GM21723 (cell line): ENCODE measurements at regions not wholly inside any gene's neighbourhood (a gene's known extent, or its start where the extent isn't known, plus 50 kb on each side); places are given as distances from the start of the nearest gene placed in this dataset.
"Not testable (repeated sequence)": the region's sequence is repeated elsewhere in the genome, so short reads cannot be mapped to it uniquely, and the experiment has no call there.

Experiments used
- ATAC-seq: cut with Tn5 transposase; IDR thresholded peaks from one replicate; pipeline ENCODE4 v1.9.1; 2021; ENCODE audit warnings: mild to moderate bottlenecking, moderate library complexity; ENCODE audit not compliant: unreplicated experiment

DNA sequence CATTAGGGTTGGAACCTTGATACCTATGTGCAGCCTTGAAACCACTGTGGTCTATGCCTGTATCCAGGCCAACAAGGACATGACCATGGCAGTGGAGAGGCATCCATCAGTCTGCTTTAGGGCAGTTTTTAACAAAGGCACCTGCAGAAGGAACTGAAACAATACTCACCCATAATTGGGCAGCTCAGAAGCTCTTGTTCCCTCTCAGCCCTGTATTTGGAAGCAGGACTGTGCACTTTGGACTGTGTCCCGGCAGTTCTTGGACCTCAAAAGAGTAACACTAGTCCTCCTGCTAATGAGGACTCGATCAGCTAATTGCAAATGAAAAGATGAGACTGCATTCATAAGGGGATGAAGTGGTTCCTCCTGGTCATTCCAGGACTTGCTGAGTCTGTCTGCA is 500.2 kb upstream of the TNP1 start:
- no peak for ATAC-seq

DNA sequence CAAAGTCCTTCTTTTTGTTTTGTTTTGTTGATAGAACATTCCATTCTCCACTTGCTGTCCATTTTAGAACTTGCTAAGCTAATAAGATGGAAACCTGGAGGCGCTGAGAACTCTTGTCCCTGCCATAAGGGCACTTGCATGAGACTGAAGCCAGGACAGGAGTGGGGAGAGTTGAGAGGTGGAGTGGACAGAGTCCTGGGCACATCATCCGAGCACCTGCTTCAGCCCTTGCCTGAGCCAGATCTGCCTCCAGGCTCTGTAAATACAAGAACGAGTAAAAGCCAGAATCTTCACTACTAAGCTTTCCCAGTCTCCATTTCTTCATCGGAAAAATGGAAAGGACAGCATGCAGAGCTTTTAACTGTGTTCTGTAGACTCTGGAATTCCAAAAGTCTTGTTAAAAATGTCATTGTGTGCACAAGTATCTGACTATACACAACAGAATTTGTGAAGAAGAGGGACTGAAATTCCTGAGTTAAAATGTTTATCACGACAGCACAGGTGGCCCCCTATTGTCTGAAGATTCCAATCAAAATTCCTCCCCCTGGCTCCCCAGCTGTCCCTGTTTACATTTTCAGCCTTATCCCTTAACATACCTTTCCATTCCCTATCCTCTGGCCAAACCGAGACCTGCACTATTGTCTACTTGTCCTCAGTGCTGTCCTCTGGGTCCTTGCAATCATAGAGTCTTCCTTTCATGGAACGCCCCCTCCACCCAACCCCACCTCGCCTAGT is 498.2 kb upstream of the TNP1 start:
- ATAC-seq = no peak

DNA sequence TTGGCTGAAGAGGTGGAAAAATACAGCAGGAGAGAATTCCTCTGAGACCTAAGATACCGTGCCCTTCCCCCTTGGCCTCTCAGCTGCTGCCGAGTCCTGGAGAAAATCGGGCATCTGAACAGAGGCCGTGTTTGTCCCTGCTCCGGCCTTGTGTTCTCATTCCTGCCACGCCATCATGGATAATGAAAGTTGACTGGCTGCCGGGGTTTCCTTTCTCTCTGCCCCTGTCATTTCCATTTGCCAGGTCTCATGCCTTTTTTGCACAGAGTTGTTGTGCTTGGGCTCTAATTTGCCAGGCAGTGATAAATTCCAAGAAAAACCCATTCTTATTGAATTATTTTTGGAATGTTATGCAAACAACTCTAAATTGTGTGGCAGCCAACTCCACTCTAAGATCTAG is 496.9 kb upstream of the TNP1 start:
- ATAC-seq = no peak

DNA sequence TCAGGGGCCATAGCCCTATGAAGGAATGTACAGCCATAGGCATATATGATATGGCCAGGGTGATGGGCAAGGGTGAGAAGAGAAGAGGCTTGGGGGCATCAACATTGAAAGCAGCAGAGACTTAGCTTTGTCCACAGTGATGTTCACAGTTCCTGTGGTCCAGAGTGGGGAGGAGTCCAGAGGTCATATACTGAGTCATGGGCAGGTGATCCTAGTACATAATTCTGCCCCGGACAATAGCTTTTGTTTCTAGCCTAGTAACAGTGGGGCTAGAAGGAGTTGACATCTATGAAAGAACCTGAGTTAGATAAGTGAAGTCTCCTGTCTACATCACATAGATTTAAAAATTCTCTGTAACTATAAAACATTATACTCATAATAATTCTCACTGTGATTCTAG is 496.3 kb upstream of the TNP1 start:
- no peak for ATAC-seq

DNA sequence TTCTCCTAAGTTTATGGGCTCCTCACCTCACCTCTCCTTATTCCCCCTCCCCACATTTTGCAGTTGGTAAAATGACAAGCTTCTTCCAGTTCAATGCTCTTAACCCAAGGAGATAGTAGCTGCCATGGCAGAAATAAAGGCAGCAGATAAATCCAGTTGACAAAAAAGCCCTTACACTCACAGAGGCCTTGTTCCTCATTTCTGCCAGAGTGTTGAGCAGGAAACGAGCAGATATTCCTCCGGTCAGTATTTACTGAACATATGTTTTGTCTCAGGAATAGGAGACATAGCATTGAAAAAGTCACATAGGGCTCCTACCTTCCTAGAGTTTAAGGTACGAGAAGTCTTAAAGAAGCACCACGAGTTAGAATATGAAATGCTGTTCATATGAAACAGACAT is 493.7 kb upstream of the TNP1 start:
- ATAC-seq = no peak

DNA sequence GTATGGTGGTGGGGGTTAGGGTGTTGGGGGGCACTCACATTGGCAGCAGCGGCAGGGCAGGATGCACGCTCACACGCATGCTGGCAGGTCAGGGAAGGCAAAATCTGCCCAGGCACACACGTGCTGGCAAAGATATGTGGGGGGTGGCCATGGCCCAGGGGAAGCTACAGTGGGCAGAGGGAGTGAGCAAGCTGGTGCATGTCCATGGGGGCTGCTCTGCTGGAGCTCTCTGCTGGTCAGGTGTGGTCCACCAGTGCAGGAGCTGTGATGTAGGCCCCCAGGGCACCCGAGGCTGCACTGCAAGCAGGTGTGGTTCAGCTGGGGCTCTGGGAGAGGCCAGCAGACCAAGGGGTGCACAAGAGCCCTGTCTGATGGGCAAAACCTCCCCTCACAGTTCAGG is 491.5 kb upstream of the TNP1 start:
- no peak for ATAC-seq

DNA sequence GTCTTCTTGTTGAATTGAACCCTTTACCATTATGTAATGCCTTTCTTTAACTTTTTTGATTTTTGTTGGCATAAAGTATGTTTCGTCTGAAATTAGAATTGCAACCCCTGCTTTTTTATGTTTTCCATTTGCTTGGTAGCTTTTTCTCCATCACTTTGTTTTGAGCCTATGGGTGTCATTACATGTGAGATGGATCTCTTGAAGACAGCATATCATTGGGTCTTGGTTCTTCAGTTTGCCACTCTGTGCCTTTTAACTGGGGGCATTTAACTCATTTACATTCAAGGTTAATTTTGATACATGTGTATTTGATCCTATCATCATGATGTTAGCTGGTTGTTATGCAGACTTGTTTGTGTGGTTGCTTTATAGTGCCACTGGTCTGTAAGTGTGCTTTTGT is 489.4 kb upstream of the TNP1 start:
- no peak for ATAC-seq

DNA sequence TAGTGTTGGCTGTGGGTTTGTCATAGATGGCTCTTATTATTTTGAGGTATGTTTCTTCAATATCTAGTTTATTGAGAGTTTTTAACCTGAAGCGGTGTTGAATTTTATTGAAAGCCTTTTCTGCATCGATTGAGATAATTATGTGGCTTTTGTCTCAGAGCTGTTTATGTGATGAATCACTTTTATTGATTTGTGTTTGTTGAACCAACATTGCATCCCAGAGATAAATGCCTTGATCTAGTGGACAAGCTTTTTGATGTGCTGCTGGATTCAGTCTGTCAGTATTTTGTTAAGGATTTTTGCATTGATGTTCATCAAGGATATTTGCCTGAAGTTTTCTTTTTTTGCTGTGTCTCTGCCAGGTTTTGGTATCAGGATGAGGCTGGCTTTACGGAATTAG is 487.8 kb upstream of the TNP1 start:
- ATAC-seq = not testable (repeated sequence)

DNA sequence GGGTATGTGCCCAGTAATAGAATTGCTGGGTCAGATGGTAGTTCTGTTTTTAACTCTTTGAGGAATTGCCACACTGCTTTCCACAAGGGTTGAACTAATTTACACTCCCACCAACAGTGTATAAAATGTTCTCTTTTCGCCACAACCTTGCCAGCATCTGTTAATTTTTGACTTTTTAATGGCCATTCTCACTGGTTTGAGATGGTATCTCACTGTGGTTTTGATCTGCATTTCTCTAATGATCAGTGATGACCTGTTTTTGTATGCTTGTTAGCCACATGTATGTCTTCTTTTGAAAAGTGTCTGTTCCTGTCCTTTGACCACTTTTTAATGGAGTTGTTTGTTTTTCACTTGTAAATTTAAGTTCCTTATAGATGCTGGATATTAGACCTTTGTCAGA is 486.2 kb upstream of the TNP1 start:
- ATAC-seq = not testable (repeated sequence)

DNA sequence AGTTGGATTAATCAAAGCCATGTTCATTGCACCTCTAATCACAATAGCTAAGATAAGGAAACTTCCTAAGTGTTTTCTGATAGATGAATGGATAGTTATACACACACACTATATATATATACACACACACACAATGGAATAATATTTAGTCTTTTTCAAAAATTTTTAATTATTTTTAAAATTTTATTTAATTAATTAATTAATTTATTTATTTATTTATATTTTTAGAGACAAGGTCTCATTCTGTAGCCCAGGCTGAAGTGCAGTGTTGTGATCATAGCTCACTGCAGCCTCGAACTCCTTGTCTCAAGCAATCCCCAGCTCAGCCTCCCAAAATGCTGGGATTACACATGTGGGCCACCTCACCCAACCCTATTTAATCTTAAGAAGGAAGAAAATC is 481.0 kb upstream of the TNP1 start:
- ATAC-seq = no peak

DNA sequence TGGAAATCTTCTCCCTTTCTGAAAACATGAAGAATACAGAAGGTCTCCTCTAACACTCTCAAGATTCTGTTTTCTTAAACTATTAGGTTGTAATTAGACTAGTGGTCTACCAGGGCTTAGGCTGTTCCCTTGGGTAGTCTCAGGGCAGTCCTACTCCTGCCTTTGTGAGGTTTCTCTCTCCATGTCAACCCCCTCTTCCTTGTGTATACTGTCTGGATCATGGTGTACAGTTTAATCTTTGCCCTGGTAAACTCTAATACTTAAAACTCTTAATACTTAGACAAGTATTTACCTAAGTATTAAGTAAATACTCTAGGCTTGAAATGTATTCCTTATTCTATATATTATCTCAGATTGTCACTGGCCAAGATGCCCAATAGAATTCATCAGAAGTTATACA is 480.3 kb upstream of the TNP1 start:
- ATAC-seq = no peak

DNA sequence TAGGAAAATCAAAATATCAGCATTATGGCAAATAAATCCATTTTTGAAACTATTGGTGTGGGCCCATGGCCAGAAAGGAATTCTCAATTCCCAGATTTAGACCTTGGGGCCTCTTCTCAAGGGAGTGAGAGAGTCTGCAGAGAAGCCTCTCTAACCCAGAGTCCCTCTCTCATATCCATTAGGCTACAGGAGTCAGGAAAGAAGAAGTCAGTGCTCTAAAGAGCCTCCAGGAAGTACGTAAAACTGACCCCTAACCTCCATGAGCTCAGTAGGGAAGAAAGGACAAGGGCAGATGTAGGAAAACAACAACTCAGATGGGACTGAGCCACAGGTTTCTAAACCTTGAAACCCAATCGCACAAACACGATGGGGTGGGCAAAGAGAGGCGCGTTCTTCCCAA is 479.9 kb upstream of the TNP1 start:
- no peak for ATAC-seq

DNA sequence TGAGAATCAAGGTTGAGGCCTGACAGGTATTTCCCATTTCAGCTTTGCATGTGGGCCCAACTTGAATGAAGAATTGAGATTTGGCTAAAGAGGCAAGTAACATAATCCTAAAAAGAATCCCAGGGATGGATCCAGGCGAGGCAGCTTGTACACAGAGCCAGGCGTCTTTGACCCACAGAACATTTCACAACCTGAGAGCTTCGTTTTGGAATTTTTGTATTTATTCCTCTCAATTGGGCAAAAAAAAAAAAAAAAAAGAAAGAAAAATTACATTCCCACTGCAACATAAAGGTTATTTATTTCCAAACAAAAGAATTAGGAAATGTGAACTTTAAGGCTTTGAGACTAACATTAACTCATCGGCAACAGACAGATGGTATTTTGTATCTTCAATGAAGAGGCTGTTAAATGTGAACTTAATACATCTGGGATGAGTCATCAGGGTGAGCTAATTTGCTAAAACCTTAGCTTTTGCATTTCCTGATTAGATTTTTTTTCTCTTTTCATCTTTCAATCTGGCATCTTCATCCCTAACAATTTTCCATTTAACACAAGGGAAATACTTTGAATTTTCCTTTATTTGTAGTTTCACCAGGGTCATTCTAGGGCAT is 478.5 kb upstream of the TNP1 start:
- ATAC-seq = no peak

DNA sequence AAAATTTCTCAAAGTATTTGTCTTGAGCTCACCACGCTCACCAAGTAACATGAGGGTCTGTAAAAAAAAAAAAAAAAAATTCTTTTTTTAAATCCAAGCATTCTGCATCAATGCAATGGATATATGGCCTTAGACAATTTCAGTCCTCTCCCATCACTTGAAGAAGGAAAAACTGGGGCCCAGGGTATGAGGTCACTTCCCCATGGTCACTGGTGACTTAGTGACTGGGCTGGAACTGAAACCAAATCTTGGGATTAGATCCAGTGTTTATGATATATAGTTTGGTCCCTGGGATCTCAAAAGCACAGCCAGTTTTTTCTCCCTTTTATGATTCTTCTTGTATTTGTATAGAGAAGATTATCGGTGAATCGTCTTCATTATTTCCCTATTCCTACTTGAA is 477.9 kb upstream of the TNP1 start:
- ATAC-seq = no peak

DNA sequence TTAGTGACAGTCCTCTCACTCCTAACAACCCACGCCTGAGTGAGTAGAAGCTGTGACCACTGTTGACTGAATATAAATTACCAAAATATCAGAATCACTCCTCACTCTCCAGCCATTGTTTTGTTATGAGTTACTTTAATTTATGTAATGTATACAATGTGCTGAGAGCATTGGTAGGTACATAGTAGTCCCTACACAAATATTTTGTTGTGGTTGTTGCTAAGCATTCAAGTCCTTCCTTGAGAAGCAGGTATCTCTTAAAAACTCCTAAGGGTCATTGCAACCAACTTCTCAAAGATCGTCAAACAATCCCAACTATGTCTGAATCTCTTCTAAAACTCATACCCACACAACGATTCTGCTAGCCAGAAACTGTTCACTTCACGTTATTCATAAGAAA is 476.8 kb upstream of the TNP1 start:
- no peak for ATAC-seq

DNA sequence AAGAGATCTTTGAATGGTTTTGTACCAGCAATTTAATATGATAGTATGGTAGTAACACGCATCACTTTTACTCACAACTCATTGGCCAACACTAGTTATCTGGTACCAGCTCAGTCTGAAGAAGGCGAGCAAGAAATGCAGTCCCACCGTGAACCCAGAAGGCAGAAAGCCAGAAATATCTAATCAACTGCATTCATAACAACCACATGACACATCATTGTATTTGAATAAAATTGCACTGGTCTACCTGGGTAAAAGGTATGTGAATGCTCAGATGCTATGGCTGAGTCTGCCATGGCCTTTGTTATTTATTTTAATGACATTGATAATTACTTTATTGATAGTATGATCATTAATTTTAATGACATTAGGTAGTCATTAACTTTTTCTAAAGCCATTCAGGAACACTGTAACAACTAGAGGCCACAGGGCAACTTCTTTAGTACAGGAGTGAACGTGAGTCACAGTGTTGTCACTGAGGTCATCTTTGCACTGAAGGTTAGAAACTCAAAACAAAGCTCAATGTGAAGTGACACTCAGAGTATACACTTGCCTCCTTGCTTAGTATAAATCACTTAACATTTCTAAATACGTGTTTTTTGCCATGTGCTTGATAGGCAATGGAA is 475.6 kb upstream of the TNP1 start:
- no peak for ATAC-seq

DNA sequence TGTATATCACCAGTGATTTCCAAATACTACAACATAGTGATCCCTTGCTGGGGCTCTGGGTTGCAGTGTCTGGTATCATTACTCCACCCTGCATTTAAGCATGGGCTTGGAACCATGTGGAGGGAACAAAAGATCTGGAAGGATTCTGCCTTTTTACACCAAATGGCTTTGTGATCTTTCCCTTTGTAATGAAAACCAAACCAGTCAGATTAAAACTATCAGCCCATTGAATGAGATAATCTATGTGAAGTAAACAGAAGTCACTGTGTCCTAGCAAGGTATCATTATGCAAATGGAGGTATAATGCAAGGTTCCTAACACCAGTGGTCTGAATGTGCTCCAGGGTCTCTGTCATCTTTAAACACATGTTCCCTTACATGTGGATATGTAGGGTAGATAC is 474.7 kb upstream of the TNP1 start:
- no peak for ATAC-seq

DNA sequence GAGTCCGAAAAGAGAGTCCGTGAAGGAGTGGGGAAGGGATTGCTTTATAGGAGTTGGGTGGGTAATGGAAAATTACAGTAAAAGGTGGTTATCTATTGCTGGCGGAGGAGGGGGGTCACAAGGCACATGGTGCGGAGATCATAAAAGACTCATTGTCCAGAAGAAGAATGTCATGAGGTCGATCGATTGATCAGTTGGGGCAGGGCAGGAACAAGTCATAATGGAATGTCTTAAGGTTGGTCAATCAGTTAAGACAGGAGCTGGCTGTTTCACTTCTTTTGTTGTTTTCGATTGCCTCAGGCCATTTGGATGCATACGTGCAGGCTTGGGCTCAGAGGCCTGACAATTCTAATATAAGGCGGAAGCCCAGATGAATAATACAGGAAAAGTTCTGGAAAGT is 473.0 kb upstream of the TNP1 start:
- no peak for ATAC-seq

DNA sequence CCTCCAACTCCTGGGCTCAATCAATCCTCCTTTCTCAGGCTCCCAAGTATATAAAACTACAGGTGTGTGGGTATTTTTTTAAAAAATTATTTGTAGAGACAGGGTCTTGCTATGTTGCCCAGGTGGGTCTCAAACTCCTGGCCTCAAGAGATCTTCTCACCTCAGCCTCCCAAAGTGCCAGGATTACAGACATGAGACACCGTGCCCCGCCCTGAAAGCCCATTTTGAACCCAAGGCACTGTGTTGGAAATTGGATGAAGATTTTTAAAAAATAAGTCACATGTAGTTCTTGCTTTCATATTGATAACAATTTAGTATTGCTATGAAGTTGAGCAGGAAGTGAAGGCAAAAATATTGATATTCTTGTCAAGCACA is 472.5 kb upstream of the TNP1 start:
- ATAC-seq = no peak

DNA sequence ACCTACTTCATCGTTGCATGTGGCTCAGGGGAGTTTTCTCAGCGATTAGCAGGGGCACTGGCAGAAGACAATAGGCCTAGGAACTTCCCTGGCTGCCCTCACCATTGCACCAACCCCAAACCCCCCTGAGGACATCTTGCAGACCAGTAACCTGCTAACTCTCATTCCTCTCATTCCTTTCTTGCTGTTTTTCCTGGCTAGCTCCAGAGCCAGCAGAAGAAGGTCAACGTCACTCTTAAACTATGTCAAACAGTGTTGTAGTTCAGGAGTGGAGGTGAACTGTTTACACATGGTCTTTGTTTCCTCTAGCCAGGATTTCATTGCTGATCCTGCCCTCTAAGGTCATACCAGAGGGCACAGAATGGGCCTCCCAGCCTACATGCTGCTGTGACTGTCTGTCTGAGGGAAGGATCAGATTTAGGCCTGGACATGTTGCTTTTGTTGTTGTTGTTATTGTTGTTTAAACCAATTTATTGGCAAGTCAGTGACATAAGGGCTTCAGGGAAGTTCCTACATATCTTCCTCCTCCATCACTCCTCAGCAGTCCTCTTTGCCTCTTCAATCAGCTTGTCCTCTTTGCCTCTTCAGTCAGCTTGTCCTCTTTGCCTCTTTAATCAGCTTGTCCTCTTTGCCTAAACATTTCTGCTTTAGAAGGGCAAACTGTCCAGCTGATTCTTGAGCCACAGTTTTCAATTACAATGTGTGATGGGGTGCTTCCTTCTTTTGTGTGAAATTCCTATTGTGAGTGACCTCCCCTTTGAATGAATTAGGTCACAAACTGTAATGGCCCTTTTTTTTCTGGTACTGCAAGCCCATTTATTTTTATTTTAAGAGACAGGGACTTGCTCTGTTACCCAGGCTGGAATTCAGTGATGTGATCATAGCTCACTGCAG is 471.9 kb upstream of the TNP1 start:
- no peak for ATAC-seq

DNA sequence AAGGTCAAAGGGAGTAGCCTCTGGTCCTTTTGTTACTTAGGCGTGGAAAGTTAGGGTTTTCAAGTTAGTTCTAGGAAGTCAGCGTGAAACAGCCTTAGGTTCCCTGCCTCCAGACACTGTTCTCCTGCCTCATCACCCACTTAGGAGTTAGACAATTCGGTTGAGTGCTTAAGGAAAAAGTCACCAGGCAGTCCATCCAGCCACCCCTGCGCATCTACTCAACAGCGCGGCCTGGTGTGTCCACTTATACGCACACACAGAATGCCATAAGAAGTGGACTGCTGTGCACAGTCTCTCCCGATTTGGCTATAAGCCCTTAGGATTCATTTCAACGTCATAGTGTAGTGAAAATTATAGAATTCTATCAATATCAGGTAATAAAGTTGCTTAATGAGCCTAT is 470.8 kb upstream of the TNP1 start:
- no peak for ATAC-seq

DNA sequence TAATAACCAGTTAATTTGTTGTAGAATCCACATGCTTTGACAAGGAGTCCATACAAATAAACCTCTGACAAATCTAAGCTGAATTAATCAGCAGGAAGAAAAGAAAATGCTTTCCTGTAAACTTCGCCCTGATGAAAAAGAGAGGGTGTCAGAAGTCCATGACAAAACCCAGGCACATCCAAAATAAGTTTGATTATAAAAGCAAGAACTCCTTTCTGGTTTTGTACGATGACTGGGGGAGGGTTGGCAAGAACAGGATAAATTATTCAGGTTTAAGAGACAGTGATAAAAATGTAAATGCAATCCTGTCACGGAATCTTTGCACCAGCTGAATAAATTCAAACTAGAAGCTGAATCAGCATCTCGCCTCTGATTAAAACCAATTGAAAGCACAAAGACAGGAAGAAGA is 469.2 kb upstream of the TNP1 start:
- ATAC-seq = no peak
